Astrocyte (in vitro differentiated cells and primary cell): ENCODE measurements at regions not wholly inside any gene's neighbourhood (a gene's known extent, or its start where the extent isn't known, plus 50 kb on each side); places are given as distances from the start of the nearest gene placed in this dataset.

ENCODE experiments used
- DNase-seq: peaks from one replicate; pipeline ENCODE4 v3.0.0-alpha.2; 2010; ENCODE audit warnings: low read depth
- FAIRE-seq: peaks from 2 replicates; lab custom pipeline; 2011; peaks lifted over from hg19 to GRCh38; lab: Jason Lieb, UNC
- H2AFZ ChIP-seq: 2 replicates; pipeline ENCODE4 v1.6.0; 2012; ENCODE audit warnings: low read depth, low read length, inconsistent platforms
- H3K27ac ChIP-seq: 2 replicates; pipeline ENCODE4 v1.5.1; 2011; ENCODE audit warnings: low read depth, low read length, inconsistent platforms
- H3K27me3 ChIP-seq: 2 replicates; pipeline ENCODE4 v1.6.0; 2011; ENCODE audit warnings: low read length, inconsistent platforms; ENCODE audit not compliant: insufficient read depth
- H3K36me3 ChIP-seq: 2 replicates; pipeline ENCODE4 v1.5.1; 2011; ENCODE audit warnings: low read length, inconsistent platforms; ENCODE audit not compliant: insufficient read depth
- H3K4me1 ChIP-seq: 2 replicates; pipeline ENCODE4 v1.5.1; 2011; ENCODE audit warnings: low read length, inconsistent platforms; ENCODE audit not compliant: insufficient read depth
- H3K4me2 ChIP-seq: 2 replicates; pipeline ENCODE4 v1.6.0; 2012; ENCODE audit warnings: low read length, inconsistent platforms
- H3K4me3 ChIP-seq: 2 replicates; pipeline ENCODE4 v1.5.1; 2011; ENCODE audit warnings: low read depth, mild to moderate bottlenecking, low read length, inconsistent platforms; ENCODE audit not compliant: insufficient read depth
- H3K79me2 ChIP-seq: 2 replicates; pipeline ENCODE4 v1.6.0; 2012; ENCODE audit warnings: mild to moderate bottlenecking, low read length, inconsistent platforms; ENCODE audit not compliant: insufficient read depth
- H3K9ac ChIP-seq: 2 replicates; pipeline ENCODE4 v1.6.0; 2012; ENCODE audit warnings: mild to moderate bottlenecking, low read length, inconsistent platforms
- H3K9me3 ChIP-seq: 2 replicates; pipeline ENCODE4 v1.5.1; 2012; ENCODE audit warnings: low read depth, mild to moderate bottlenecking, low read length, inconsistent platforms; ENCODE audit not compliant: insufficient read depth
- H4K20me1 ChIP-seq: 2 replicates; pipeline ENCODE4 v1.6.0; 2012; ENCODE audit warnings: low read length, inconsistent platforms; ENCODE audit not compliant: insufficient read depth
- H3K27ac Mint-ChIP-seq: one replicate; pipeline ENCODE4 v1.8.0; 2021; ENCODE audit warnings: mild to moderate bottlenecking, mixed read lengths; ENCODE audit not compliant: unreplicated experiment
- H3K27me3 Mint-ChIP-seq: one replicate; pipeline ENCODE4 v1.8.0; 2021; ENCODE audit warnings: low read depth, mixed read lengths; ENCODE audit not compliant: unreplicated experiment
- H3K36me3 Mint-ChIP-seq: one replicate; pipeline ENCODE4 v1.8.0; 2021; ENCODE audit warnings: low read depth, mixed read lengths; ENCODE audit not compliant: unreplicated experiment
- H3K4me1 Mint-ChIP-seq: one replicate; pipeline ENCODE4 v1.8.0; 2021; ENCODE audit warnings: low read depth, mixed read lengths; ENCODE audit not compliant: unreplicated experiment
- H3K4me3 Mint-ChIP-seq: one replicate; pipeline ENCODE4 v1.8.0; 2021; ENCODE audit warnings: mild to moderate bottlenecking, moderate library complexity, mixed read lengths; ENCODE audit not compliant: unreplicated experiment
- H3K9me3 Mint-ChIP-seq: one replicate; pipeline ENCODE4 v1.8.0; 2021; ENCODE audit warnings: mild to moderate bottlenecking, mixed read lengths; ENCODE audit not compliant: unreplicated experiment
- CTCF ChIP-seq: IDR thresholded peaks from 2 replicates; pipeline ENCODE4 v1.5.1; 2011; ENCODE audit warnings: low read depth, mild to moderate bottlenecking, inconsistent platforms, low read length, moderate library complexity; ENCODE audit not compliant: insufficient read depth
- EZH2 ChIP-seq: IDR thresholded peaks from 2 replicates; pipeline ENCODE4 v1.6.1; 2012; ENCODE audit warnings: mild to moderate bottlenecking, low read length, inconsistent platforms; ENCODE audit not compliant: insufficient read depth

GRCh38 chr9:11915699-11916098 is 777.5 kb upstream of the TYRP1 start:
- Histone ChIP-seq H3K27ac (no peak overlapping the region), H2AFZ (no peak overlapping the region), H3K36me3 (no peaks in the 10 kb centered on the region), H3K79me2 (no peaks in the 10 kb centered on the region), H4K20me1 (no peaks in the 10 kb centered on the region), H3K4me1 (no peaks in the 10 kb centered on the region), H3K4me2 (no peak overlapping the region), H3K9me3 (no peaks in the 10 kb centered on the region), H3K27me3 (no peaks in the 10 kb centered on the region), H3K4me3 (no peak overlapping the region), H3K9ac (no peak overlapping the region)
- Mint-ChIP-seq H3K4me1 (no peaks in the 10 kb centered on the region), H3K9me3 (peaks cover 10% of the 10 kb centered on the region), H3K27ac (no peak overlapping the region), H3K36me3 (no peaks in the 10 kb centered on the region), H3K27me3 (no peaks in the 10 kb centered on the region), H3K4me3 (no peak overlapping the region)
- no peak for DNase-seq
- TF ChIP-seq EZH2, result no peak
- TF ChIP-seq CTCF, result no peak
- no peak for FAIRE-seq

GRCh38 chr9:11928871-11929321 is 764.3 kb upstream of the TYRP1 start:
- H3K79me2 ChIP-seq, result no peaks in the 10 kb centered on the region
- H4K20me1 ChIP-seq, result no peaks in the 10 kb centered on the region
- TF ChIP-seq CTCF (no peak), EZH2 (no peak)
- Mint-ChIP-seq H3K27ac (no peak overlapping the region), H3K4me1 (peaks cover 4% of the 10 kb centered on the region), H3K9me3 (no peaks in the 10 kb centered on the region), H3K27me3 (no peaks in the 10 kb centered on the region), H3K36me3 (no peaks in the 10 kb centered on the region), H3K4me3 (no peak overlapping the region)
- FAIRE-seq, result no peak
- H2AFZ ChIP-seq, result no peak overlapping the region
- H3K9ac ChIP-seq, result no peak overlapping the region
- H3K36me3 ChIP-seq, result no peaks in the 10 kb centered on the region
- H3K27me3 ChIP-seq, result no peaks in the 10 kb centered on the region
- no peaks in the 10 kb centered on the region for H3K4me1 ChIP-seq
- H3K4me3 ChIP-seq, result no peak overlapping the region
- no peak overlapping the region for H3K4me2 ChIP-seq
- H3K27ac ChIP-seq, result no peak overlapping the region
- no peak for DNase-seq
- H3K9me3 ChIP-seq, result no peaks in the 10 kb centered on the region

GRCh38 chr9:11931109-11931508 is 762.1 kb upstream of the TYRP1 start:
- Histone ChIP-seq H3K27me3 (no peaks in the 10 kb centered on the region), H3K9me3 (no peaks in the 10 kb centered on the region), H3K36me3 (no peaks in the 10 kb centered on the region), H3K4me1 (no peaks in the 10 kb centered on the region), H3K9ac (no peak overlapping the region), H4K20me1 (no peaks in the 10 kb centered on the region), H2AFZ (no peak overlapping the region), H3K4me2 (no peak overlapping the region), H3K79me2 (no peaks in the 10 kb centered on the region), H3K4me3 (no peak overlapping the region), H3K27ac (no peak overlapping the region)
- TF ChIP-seq EZH2 (no peak), CTCF (no peak)
- no peaks in the 10 kb centered on the region for H3K36me3 Mint-ChIP-seq
- peak overlapping the region; percentile 16 for H3K27ac Mint-ChIP-seq
- no peaks in the 10 kb centered on the region for H3K9me3 Mint-ChIP-seq
- H3K4me3 Mint-ChIP-seq, result no peak overlapping the region
- DNase-seq, result no peak
- H3K27me3 Mint-ChIP-seq, result no peaks in the 10 kb centered on the region
- peaks cover 13% of the 10 kb centered on the region for H3K4me1 Mint-ChIP-seq
- peak; percentile 13 for FAIRE-seq
